HG03060 (cell line): ENCODE measurements at regions not wholly inside any gene's neighbourhood (a gene's known extent, or its start where the extent isn't known, plus 50 kb on each side); places are given as distances from the start of the nearest gene placed in this dataset.
"Not testable (repeated sequence)": the region's sequence is repeated elsewhere in the genome, so short reads cannot be mapped to it uniquely, and the experiment has no call there.

ENCODE experiments used
- ATAC-seq: cut with Tn5 transposase; IDR thresholded peaks from one replicate; pipeline ENCODE4 v1.9.1; 2021; ENCODE audit warnings: low read depth, moderate number of reproducible peaks; ENCODE audit not compliant: unreplicated experiment

DNA sequence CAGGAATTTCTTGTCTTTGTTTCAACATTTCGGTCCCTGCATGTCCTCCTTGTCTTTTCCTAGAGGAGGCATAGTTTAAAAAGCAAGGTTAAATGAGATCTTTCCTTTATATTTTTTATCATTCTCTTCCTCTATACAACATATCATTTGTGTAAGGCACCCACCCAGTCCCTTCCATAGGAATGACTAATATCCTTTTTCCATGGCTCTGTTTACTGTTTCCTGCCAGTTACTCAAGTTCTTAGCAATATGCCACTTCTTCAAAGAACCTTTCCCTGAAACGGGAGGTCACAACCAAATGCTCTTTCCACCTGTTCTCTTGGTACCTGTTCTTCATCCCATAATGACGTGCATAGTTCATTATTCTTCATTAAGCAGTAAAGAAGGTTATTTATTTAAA is 1237.1 kb upstream of the GOT2 start:
- no peak for ATAC-seq

DNA sequence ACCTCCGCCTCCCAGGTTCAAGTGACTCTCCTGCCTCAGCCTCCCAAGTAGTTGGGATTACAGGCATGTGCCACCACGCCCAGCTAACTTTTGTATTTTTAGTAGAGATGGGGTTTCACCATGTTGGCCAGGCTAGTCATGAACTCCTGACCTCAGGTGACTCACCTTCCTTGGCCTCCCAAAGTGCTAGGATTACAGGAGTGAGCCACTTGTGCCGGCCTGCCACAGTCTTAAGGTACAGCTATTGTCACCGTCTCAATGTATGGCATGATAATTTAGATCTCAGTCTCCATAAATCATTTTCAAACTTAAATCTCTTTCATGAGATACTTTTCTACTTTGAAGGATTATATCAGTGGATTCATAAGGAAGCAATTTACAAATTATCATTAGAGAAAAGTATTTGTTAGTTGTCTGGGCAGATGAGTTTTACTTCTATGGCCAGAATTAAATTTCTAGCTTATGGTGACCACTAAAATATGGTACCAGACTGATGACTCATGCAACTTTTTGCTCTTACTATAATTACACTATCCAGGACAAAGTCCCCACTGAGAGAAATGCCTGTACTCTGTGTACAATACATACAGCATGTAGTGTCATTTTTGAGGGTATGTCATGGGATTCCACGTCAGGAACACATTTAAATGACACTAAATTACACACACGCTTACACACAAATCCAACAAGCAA is 1230.3 kb upstream of the GOT2 start:
- no peak for ATAC-seq

DNA sequence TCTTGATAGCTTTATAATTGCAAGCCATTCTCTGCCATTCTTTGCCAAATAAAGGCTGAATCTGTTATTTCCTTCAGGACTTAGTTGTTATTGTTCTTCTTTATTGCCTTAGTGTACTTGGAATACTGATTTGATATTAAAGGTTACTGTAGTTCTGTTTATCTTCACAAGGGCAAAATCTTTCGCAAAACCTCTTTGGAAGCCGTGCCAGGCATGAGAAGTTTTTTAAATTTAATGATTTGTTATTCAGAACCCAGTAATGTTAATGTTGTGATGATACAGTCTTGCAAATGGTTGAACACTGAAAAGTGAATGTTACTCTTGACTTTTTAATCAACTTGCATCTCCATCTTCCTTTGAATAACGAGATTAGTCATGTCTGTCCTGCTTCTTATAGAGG is 1225.2 kb upstream of the GOT2 start:
- ATAC-seq: no peak

DNA sequence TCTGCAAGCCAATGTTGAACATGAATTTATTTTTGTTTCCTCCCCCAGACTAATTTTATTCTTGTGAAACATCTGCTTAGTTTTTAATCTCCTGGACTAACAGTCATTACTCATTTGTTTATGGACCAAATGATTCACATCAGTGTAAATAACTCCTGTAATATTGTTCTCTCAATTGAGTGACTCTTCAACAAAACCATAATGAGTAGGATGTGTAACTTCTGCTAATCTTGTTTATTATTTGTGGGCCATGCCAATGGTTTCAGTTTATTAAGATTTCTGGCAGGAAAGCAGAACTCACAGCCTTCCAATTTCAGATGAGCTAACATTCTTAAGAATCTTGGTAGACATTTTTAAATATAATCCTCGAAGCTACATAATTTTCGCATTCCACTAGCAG is 1216.3 kb upstream of the GOT2 start:
- ATAC-seq: no peak

DNA sequence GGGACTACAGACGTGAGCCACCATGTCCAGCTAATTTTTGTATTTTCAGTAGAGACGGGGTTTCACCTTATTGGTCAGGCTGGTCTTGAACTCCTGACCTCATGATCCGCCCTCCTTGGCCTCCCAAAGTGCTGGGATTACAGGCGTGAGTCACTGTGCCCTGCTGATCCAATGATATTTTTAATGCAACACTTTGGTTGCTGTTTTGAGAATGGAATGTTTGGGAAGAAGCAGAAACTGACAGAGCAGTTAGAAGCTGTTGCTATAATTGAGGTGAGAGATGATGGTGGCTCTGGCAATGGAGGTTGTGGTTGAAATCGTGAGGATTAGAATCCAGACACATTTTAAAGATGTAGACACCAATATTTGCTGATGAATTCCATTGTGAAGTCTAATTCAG is 1209.9 kb upstream of the GOT2 start:
- not testable (repeated sequence) for ATAC-seq

DNA sequence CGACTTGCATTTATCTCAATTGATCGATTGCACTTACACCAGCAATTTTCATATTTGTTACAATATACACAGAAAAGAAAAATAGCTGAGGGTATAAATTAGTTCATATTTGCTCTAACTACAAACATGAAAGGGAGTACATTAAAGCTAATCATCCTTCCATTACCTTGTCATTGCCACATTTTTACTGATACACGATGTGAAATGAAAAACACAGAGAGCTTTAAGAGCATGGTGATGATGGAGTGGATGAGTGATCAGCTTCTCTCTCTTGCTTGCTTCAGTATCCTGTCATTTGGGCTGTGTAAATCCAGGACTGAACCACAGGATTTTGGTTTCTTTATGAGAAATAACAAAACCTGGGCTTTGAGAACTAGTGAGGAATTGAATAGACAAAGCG is 1207.5 kb upstream of the GOT2 start:
- ATAC-seq: no peak

DNA sequence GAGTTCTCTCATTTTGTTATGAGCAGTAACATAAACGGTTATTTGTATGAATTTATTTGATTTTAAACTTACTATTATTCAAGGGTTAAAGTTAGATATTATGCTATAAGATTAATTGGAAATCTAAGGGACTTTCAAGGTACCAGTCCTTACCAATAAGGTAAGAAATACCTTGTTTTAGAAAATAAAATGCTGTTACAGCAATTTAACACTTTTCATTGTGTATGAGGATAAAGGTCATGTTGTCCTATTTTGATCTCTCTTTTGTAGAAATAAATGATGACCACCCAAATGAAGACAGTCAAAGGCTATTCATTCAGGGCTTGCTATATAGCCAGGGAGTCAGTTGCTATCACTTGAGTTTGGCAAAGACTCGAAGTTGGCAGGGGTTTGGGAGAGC is 1185.9 kb upstream of the GOT2 start:
- ATAC-seq: no peak

DNA sequence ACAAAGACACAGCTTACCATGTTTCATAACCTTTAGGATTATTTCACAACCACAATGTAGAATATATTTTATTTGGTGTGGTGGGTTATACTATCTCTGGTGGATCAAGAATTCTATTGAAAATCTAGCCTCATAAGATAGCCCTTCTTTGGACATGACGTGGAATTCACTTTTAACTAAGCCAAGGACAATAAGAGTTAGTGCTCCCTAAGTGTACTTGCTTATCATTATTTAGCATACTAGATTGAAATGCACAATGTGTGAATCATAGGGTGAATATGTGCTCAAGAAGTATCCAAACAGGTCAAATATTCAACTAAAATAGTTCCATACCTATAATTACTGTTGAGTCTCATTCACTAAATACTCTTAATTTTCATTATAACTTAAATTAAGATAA is 1179.5 kb upstream of the GOT2 start:
- ATAC-seq: no peak

DNA sequence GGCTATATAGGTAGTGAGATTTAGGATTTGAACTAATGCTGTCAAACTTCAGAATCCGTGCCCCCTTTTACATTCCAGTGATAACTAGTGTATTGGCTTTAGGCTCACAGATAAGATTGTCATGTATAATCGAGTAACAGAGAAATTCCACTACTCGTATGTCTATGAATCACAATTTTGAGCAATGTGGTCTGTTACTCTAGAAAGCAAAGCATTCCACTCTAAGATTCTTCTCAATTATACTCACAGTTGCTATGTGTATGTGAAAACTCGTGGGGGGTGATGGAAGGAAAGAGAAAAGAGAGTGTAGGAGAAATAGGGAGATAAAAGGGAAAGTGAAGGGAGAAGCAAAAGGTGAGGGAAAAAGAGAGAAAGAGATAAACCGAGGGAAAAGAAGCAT is 1175.1 kb upstream of the GOT2 start:
- ATAC-seq: no peak

DNA sequence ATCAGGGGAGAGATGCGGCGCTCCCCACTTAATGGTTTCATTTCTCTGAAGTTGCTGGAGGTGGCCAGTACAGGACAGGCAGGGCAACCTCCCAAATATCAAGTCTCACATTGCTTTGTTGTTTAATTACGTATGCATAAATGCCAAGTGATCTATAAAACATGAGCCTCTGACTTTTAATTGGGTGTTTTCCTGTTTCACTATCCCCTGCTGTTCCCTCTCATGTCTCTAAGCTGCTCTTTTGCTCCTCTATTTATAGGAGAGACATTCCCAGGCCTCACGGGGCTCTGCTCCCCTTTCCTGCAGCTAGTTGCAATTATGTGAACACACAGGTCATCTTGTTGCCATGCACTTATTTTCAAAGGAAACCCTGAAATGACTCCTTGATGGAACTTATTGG is 1173.5 kb upstream of the GOT2 start:
- ATAC-seq: no peak

DNA sequence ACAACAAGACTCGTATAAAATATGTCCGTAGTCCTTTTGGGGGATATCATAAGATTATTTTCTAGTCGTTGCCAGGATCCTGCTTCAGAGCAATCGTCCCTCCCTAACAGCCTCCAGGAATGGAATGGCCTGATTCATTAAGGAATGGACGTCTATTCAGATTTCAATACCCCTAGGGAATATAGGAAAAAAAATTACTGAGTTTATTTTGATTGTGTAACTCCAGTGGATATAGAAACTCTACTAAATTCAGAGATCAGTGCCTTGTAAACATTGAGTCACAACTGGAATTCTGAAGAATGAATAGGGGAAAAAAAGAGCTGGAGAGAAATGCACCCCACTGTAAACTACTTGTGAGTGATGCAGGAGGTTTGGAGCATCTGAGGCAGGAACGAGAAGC is 1171.5 kb upstream of the GOT2 start:
- no peak for ATAC-seq

DNA sequence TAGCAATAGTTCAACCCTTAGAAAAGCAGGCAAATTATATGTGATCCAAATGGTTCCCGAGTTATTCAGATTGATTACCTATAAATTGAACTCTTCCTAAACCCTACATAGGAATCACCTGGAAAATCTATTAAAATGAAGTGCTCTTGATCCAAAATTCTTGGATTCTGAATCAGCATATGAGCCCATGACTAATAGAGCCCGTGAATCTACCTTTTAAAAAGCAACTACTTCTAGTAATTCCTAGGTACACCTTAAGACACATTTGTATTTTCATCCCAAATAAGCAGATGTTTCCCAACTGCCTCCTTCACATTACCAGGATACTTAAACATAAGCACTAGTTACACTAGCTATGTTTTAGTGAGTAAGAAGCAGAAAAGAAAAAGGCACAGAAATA is 1171.0 kb upstream of the GOT2 start:
- ATAC-seq: no peak

DNA sequence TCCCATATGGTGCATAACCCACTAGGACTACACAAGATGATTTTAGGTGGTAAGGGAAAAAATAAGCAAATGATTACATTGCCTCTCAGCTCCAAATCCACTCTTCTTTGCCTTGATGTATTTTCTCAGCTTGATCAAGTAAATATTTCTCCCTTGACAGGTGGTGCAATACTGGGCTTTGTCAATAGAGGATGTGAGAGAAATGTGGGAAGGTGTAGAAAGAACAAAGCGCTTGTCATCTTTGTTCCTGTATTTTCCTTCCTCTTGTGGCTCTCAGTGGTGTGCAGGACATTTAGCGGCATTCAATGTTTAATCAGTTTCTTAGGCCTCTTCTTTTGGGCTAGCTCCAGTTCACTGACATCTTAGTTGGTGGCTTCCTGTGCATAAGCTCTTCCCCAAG is 1165.8 kb upstream of the GOT2 start:
- ATAC-seq: no peak

DNA sequence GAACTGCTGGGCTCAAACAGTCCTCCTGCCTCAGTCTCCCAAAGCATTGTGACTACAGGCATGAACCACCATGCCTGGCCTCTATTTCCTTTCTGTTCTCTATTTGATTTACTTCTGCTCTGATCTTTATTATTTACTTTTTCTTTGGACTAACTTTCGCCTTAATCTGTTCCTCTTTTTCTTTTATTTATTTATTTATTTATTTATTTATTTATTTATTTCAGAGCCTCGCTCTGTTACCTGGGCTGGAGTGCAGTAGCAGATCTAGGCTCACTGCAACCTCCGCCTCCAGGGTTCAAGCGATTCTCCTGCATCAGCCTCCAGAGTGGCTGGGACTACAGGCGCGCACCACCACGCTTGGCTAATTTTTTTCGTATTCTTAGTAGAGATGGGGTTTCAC is 1158.3 kb upstream of the GOT2 start:
- no peak for ATAC-seq

DNA sequence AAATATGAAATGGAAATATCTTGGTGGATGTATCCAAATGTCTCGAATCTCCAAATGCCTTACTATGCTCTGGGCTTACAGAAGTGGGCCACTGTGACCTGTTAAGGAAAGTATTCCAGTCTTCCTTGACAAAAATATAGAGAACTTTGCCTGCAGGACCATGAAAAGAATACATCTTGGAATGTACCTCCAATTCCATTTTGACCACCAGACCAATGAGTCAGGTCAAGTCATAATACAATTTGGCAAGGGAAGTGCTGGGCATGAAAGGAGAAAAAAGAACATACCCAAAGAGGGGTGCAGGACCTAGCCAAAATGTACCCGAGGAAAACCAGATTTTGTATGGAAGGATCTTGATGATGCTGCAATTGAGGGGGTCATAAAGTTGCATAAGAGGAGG is 1153.7 kb upstream of the GOT2 start:
- ATAC-seq: no peak

DNA sequence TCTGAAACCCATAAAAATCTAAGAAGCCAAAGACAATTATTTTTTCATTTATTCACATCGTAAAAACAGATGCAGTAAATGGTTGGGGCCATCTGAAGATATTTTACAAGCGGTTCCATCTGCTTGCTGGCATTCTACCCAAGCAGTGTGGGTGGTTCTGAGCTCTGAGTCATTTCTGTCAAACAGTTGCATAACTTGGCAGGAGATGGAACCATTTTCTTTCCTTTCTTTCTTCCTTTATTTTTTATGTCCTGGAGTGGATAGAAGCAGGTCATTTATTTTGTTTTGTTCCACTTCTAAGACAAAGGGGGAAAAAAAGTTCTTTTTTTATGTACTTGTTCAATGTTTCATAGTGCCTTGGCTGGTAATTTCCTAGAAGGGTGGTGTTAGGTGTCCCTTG is 1151.9 kb upstream of the GOT2 start:
- ATAC-seq: no peak

DNA sequence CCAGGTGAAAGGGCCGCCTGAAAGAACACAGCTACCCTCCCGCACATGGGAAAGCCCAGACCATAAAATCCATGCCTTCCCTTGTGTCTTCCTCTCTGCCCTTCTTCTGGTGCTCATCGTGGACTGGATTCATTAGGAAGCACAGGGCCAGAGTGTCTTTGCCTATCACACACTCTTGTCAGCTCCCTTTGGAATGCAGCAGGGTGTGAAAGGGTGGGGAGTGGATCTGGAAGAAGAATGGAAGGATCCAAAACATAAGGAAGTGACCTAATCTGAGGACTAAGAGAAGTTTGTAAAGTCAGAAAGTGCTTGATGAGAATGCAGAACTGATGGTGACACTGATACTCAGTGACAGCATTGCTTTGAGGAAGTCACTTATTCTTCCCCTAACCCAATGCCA is 1147.3 kb upstream of the GOT2 start:
- no peak for ATAC-seq

DNA sequence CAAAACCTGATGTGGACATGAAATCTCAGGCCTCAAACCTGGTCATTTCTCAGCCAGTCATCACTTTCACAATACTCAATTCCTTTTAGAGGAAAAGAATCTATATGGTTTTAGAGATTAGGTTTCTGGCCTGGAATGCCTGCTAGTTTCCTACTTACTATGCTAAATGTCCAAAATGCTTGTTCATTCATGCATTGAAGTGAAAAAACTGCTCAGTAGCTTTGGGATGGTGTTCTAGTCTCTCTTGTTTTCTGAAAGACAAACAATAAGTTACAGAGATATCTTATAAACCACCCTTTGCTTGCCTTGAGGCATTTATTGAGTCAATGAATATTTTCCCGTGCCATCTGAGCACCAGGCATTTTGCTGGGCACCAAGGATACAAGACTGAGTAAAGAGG is 1146.5 kb upstream of the GOT2 start:
- ATAC-seq: no peak

DNA sequence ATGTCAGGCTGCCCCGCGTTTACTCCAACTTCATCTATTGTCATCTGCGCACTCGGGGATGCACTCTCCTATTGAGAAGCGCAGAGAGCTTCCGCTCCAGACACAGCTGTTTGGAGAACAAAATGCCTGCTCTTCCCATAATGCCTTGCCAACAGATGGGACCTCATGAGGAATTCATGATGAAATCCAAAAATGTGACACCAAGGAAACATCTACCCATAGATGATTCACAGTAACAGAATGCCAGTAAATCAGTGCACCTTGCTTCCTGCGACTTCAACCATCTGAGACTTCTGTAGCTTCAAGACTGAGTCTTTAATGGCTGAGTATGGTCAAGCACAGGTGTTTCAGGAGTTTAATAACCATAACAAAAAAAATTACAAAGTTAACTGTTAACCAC is 1144.9 kb upstream of the GOT2 start:
- ATAC-seq: no peak

DNA sequence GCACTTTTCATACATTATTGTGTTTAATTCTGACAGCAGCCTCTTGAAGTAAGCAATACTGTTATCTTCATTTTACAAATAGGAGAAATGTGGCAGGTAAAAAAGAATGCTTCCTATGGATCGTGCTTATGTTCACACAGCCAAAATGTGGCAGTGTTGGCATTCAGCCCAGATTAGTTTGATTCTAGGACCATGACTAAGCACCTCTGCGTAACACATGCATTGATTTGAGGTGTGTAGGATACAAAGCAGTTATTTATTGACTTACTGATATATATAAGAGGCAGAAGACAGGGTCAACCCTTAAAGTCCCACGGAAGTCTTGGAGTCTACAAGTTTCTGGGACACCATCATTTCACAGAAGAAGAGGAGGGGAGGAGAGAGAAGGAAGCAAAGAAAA is 1144.4 kb upstream of the GOT2 start:
- ATAC-seq: no peak

DNA sequence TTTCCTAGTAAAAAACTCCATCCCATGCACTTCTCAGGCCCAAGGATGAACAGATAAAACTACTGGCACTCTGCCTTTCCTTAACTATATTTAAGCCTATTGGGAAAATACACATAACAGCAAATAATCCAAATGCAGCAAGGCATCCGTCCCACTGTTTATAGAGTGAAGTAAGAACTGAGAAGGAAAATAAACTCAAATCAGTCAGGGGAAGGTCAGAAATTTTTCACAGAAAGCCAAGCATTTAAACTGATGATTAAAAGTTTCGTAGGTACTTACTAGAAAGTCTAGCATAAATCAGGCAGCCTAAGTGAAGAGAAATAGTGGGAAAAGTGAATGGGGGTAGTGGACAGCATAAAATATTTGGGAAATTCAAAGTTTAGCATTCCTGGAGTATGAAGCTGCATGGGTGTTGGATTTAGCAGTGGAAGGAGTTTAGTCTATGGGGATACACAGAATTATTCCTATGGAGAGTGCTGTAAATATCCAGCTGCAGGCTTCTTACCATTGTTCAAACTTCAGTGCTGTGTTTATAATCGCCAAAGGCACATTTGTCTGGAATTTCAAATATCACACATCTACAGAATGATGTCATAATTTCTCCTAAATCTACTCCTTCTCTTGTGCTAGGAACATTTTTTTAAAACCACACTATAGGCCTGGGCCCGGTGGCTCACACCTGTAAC is 1131.0 kb upstream of the GOT2 start:
- no peak for ATAC-seq

DNA sequence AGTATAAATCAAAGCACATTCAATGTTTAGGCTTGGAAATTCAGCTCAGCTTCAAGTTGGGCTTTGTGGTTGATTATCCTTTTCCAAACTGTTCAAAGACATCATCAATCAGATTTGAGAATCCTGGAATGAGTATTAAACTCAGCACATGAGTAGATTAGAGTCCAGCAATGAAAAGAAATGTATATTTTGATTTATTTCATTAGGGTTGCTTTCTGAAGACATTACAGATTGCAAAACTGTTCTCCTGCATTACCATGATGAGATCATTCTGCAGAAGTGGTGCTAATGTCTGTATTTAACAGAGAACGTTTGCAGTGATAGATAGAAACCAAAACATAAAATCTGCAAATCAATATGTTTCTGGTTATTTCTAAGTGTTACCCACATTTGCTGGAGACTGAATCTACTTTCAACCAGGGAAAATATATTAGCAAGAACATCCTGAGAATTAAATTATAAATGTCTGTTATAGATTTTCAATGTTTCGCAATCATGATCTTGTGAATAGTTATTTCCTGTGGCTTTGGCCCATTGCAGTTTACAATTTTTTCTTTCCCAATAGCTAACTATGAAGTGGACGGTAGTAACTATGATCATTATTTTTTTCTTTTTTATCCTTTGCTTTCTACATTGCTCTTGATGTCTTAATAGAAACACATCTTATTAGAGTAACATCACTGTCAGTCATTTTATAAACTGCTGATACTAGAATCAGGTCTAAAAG is 1125.7 kb upstream of the GOT2 start:
- ATAC-seq: no peak
